ENCODE measurements at regions not wholly inside any gene's neighbourhood (a gene's known extent, or its start where the extent isn't known, plus 50 kb on each side); places are given as distances from the start of the nearest gene placed in this dataset.

DNA sequence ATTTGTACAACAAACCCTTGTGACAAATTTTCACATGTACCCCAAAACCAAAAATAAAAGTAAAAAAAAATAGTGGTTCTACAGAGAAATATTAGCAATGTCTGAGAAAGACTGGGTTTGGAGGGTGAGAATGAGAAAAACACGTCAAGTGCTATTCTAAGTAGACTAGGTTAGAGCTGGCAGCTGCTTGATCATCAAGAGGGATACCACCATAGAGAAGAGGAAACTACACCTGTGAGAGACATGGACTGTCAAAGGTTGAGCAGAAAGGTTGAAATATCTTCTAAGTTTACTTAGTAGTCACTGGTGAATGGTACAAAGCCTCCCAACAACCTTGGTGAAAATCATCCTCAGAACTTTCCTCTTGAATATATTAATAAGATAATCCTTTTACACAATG lies 126.9 kb upstream of the ITGA4 start:
- whole genome bisulfite sequencing, 2 experiments (ENCODE audit: low coverage in 1 of 2, low lambda C conversion rate in 2 of 2, missing lambda C conversion rate in 2 of 2), result 76 to 82% methylated on average over 1 of the region's 1 CpG
- no peak overlapping the region for H3K9ac ChIP-seq

DNA sequence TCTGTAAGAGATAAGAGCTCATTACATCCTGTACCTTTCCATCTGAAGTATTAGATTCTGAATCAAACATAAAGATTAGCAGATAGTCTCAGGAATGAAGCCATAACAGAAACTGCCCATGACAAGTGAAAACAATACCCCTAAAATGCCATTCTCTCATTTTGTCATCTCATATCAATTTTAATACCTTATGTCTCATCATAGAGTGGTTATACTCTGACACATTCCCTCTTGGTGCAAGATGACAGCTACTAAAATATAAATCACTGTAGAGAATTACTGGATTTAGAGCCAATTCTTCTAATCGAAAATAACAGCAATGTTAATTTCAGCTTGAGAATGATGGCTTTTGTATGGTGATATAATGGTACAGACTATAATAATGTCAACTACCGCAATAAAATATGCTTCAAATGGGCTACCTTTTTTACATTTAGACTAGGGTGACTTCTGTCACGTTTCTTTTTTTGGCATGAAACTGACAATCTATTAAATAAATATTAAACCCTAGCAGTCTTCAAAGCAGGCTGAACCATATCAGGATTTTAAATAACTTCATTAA lies 125.1 kb upstream of the ITGA4 start:
- no peak overlapping the region for H3K27ac ChIP-seq
- TF ChIP-seq EZH2phosphoT487 (IDR thresholded peaks at IDR 0.05; ENCODE audit: insufficient read depth, low read depth) (no peak), EZH2 (IDR thresholded peaks at IDR 0.05; ENCODE audit: insufficient read depth, poor library complexity, severe bottlenecking) (no peak)
- H3K27me3 ChIP-seq (replicated peaks; ENCODE audit: insufficient read depth), result no peaks in the 10 kb centered on the region
- H3K9ac ChIP-seq, result no peak overlapping the region
- no peaks in the 10 kb centered on the region for H3K9me3 ChIP-seq (ENCODE audit: low read depth)
- no peaks in the 10 kb centered on the region for H3K79me2 ChIP-seq (ENCODE audit: insufficient read depth)
- H3K36me3 ChIP-seq (ENCODE audit: low read depth), result no peaks in the 10 kb centered on the region
- no peak overlapping the region for H3K4me3 ChIP-seq
- WGBS, 2 experiments (ENCODE audit: low coverage in 1 of 2, low lambda C conversion rate in 2 of 2, missing lambda C conversion rate in 2 of 2), result 35% methylated on average over 3 of the region's 3 CpGs
- no peaks in the 10 kb centered on the region for H3F3A ChIP-seq (ENCODE audit: insufficient read depth)
- H3K4me1 ChIP-seq (ENCODE audit: insufficient read depth), result no peaks in the 10 kb centered on the region
- in situ Hi-C loops (cut with MboI), result no loop called here
- no peaks in the 10 kb centered on the region for H3K9me2 ChIP-seq (ENCODE audit: insufficient read depth)
- H3K4me2 ChIP-seq (ENCODE audit: unreplicated experiment), result no peak overlapping the region
- no peak for DNase-seq
- no peaks in the 10 kb centered on the region for H4K20me1 ChIP-seq (ENCODE audit: insufficient read depth)
- H2AFZ ChIP-seq, result no peak overlapping the region

More for the DNA sequence above, 126.9 kb upstream of the ITGA4 start:
- H3K36me3 ChIP-seq (ENCODE audit: low read depth), result no peaks in the 10 kb centered on the region
- no peaks in the 10 kb centered on the region for H3K9me2 ChIP-seq (ENCODE audit: insufficient read depth)
- no peak overlapping the region for H3K4me2 ChIP-seq (ENCODE audit: unreplicated experiment)
- no peak for TF ChIP-seq EZH2phosphoT487 (IDR thresholded peaks at IDR 0.05; ENCODE audit: insufficient read depth, low read depth)
- no peak for TF ChIP-seq EZH2 (IDR thresholded peaks at IDR 0.05; ENCODE audit: insufficient read depth, poor library complexity, severe bottlenecking)
- H3F3A ChIP-seq (ENCODE audit: insufficient read depth), result no peaks in the 10 kb centered on the region
- H3K4me3 ChIP-seq, result no peak overlapping the region
- H3K4me1 ChIP-seq (ENCODE audit: insufficient read depth), result no peaks in the 10 kb centered on the region
- H3K27me3 ChIP-seq (replicated peaks; ENCODE audit: insufficient read depth), result no peaks in the 10 kb centered on the region
- in situ Hi-C loops (cut with MboI), result no loop called here
- H2AFZ ChIP-seq, result no peak overlapping the region
- H3K27ac ChIP-seq, result no peak overlapping the region
- no peaks in the 10 kb centered on the region for H3K79me2 ChIP-seq (ENCODE audit: insufficient read depth)
- H3K9me3 ChIP-seq (ENCODE audit: low read depth), result no peaks in the 10 kb centered on the region
- H4K20me1 ChIP-seq (ENCODE audit: insufficient read depth), result no peaks in the 10 kb centered on the region
- no peak for DNase-seq

DNA sequence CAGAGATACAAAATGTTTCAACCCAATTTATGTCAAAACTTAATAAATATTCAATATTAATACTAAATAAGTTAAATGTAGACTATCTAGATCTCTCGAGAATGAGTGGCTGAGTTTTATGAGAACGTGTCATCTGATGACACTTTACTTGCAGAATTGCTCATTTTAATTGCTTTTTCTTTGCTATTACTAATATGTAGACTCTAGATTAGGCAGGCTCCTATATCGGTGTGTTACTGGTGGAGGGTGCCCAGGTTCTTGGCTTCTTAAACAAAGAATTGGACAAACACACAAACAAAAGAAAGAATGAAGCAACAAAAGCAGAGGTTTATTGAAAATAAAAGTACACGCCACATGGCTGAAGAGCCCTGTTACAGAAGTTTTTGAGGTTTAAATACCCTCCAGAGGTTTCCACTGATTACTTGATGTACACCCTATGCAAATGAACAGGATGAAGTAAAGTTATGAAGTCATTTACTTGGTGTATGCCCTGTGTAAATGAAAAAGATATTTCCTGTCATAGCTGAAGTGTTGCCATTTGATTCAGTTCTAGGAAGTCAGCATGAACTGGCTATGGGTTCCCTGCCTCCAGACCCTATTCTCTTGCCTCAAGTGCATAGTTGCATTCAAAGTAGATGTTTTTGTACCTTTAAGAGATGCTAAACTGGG lies 122.9 kb upstream of the ITGA4 start:
- in situ Hi-C loops (cut with MboI), result no loop called here
- H3K36me3 ChIP-seq (ENCODE audit: low read depth), result no peaks in the 10 kb centered on the region
- no peaks in the 10 kb centered on the region for H3K9me2 ChIP-seq (ENCODE audit: insufficient read depth)
- no peak overlapping the region for H3K4me2 ChIP-seq (ENCODE audit: unreplicated experiment)
- TF ChIP-seq EZH2 (IDR thresholded peaks at IDR 0.05; ENCODE audit: insufficient read depth, poor library complexity, severe bottlenecking), result no peak
- no peak for TF ChIP-seq EZH2phosphoT487 (IDR thresholded peaks at IDR 0.05; ENCODE audit: insufficient read depth, low read depth)
- H3K27ac ChIP-seq, result no peak overlapping the region
- no peaks in the 10 kb centered on the region for H3K79me2 ChIP-seq (ENCODE audit: insufficient read depth)
- no peaks in the 10 kb centered on the region for H3K4me1 ChIP-seq (ENCODE audit: insufficient read depth)
- no peaks in the 10 kb centered on the region for H3F3A ChIP-seq (ENCODE audit: insufficient read depth)
- H2AFZ ChIP-seq, result no peak overlapping the region
- H3K9me3 ChIP-seq (ENCODE audit: low read depth), result no peaks in the 10 kb centered on the region
- no peak overlapping the region for H3K4me3 ChIP-seq
- H4K20me1 ChIP-seq (ENCODE audit: insufficient read depth), result no peaks in the 10 kb centered on the region
- no peaks in the 10 kb centered on the region for H3K27me3 ChIP-seq (replicated peaks; ENCODE audit: insufficient read depth)
- WGBS, 2 experiments (ENCODE audit: low coverage in 1 of 2, low lambda C conversion rate in 2 of 2, missing lambda C conversion rate in 2 of 2), result 77 to 78% methylated on average over 4 of the region's 4 CpGs
- no peak overlapping the region for H3K9ac ChIP-seq
- no peak for DNase-seq

DNA sequence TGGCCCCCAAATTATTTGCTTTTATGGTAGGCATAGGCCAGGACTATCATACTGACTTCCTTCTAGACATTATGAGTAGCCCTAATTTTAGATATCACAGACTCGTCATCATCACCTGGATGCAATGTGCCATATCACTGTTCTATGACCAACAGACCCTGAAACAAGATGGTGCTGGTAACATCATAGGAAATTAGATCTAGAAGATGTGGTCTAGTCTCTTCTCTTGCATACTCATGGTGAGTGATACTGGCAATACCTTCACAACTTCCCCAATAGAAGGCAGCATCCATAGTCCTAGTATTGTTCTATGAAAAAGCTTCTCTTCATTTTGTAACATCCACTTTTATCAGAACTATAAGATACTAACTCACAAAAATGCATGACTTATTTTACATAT lies 116.3 kb upstream of the ITGA4 start:
- no peaks in the 10 kb centered on the region for H3K9me2 ChIP-seq (ENCODE audit: insufficient read depth)
- no peak overlapping the region for H3K9ac ChIP-seq
- H3K79me2 ChIP-seq (ENCODE audit: insufficient read depth), result no peaks in the 10 kb centered on the region
- H4K20me1 ChIP-seq (ENCODE audit: insufficient read depth), result no peaks in the 10 kb centered on the region
- no peaks in the 10 kb centered on the region for H3K36me3 ChIP-seq (ENCODE audit: low read depth)
- no peak overlapping the region for H3K4me3 ChIP-seq
- 40 to 43% methylated on average over 1 of the region's 1 CpG for WGBS, 2 experiments (ENCODE audit: low coverage in 1 of 2, low lambda C conversion rate in 2 of 2, missing lambda C conversion rate in 2 of 2)
- no peaks in the 10 kb centered on the region for H3K9me3 ChIP-seq (ENCODE audit: low read depth)
- no peaks in the 10 kb centered on the region for H3F3A ChIP-seq (ENCODE audit: insufficient read depth)
- in situ Hi-C loops (cut with MboI), result no loop called here
- no peak for DNase-seq
- no peak overlapping the region for H3K4me2 ChIP-seq (ENCODE audit: unreplicated experiment)
- no peak for TF ChIP-seq EZH2 (IDR thresholded peaks at IDR 0.05; ENCODE audit: insufficient read depth, poor library complexity, severe bottlenecking)
- no peak for TF ChIP-seq EZH2phosphoT487 (IDR thresholded peaks at IDR 0.05; ENCODE audit: insufficient read depth, low read depth)
- H3K4me1 ChIP-seq (ENCODE audit: insufficient read depth), result no peaks in the 10 kb centered on the region
- H3K27me3 ChIP-seq (replicated peaks; ENCODE audit: insufficient read depth), result no peaks in the 10 kb centered on the region
- no peak overlapping the region for H2AFZ ChIP-seq
- H3K27ac ChIP-seq, result no peak overlapping the region

Data from GM23248 (cell line).